ENCODE measurements at regions not wholly inside any gene's neighbourhood (a gene's known extent, or its start where the extent isn't known, plus 50 kb on each side); places are given as distances from the start of the nearest gene placed in this dataset.

DNA sequence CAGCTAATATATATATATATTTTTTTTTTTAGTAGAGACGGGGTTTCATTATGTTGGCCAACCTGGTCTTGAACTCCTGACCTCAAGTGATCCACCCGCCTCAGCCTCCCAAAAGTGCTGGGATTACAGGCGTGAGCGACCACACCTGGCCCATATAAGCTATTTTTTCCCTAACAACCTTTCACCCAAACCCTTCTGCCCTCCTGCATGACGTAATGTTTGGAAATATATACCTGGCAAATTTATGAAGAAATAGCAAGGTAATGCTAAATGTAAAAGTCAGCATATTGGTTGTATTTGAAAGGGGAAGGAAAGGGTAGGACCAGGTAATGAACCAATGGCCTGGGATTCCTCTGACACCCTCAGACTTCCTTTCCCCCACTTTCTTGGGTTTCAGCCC, 325.5 kb upstream of the ARID1B start:
- Histone ChIP-seq H3K36me3 (ENCODE audit: insufficient read depth, low read length) (no peaks in the 10 kb centered on the region), H3K27me3 (ENCODE audit: insufficient read depth, low read length) (no peaks in the 10 kb centered on the region), H3K9me3 (ENCODE audit: low read length) (no peaks in the 10 kb centered on the region), H2AFZ (ENCODE audit: low read depth, low read length) (no peak overlapping the region), H3K4me3 (ENCODE audit: low read length) (no peak overlapping the region), H3K4me1 (ENCODE audit: insufficient read depth, low read length) (no peaks in the 10 kb centered on the region)

DNA sequence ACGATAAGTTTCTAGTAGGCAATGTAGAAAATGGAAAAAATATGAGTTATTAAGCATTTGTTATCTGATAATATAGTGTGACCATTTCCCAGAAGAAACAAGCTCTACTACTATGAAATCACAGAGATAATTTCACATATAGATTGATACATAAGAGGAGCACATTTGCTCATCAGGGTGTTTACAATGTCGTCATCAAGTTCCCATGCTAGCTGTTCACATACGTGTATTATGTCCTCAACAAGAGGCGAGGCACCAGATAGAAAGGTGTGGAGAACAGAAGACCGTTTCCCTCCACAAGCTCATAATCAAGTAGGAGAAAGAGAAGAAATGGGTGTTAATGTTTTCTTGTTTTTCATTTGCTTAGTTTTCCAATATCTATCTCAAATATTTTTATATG, 326.1 kb upstream of the ARID1B start:
- Histone ChIP-seq H3K9me3 (ENCODE audit: low read length) (no peaks in the 10 kb centered on the region), H3K36me3 (ENCODE audit: insufficient read depth, low read length) (no peaks in the 10 kb centered on the region), H3K4me3 (ENCODE audit: low read length) (no peak overlapping the region), H3K4me1 (ENCODE audit: insufficient read depth, low read length) (no peaks in the 10 kb centered on the region), H3K27me3 (ENCODE audit: insufficient read depth, low read length) (no peaks in the 10 kb centered on the region), H2AFZ (ENCODE audit: low read depth, low read length) (no peak overlapping the region)

DNA sequence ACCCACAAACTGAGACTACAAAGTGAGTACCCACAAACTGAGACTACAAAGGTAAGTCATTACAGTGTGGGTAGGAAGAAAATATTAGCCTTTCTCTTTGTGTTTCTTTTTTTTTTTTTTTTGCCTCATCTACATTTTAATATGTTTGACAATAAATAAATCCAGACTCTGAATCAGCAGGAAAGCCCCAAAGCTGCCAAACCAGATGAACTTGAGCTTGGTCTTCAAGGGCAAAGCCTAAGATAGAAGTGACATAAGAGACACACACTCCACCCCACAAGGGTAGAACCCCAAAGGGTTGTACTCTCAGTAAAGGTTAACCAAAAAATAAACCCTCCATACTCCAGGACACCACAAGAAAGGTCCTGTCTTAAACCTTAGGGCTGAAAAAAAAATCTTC, 326.8 kb upstream of the ARID1B start:
- Histone ChIP-seq H3K4me3 (ENCODE audit: low read length) (no peak overlapping the region), H2AFZ (ENCODE audit: low read depth, low read length) (no peak overlapping the region), H3K4me1 (ENCODE audit: insufficient read depth, low read length) (no peaks in the 10 kb centered on the region), H3K36me3 (ENCODE audit: insufficient read depth, low read length) (no peaks in the 10 kb centered on the region), H3K9me3 (ENCODE audit: low read length) (no peaks in the 10 kb centered on the region), H3K27me3 (ENCODE audit: insufficient read depth, low read length) (no peaks in the 10 kb centered on the region)

- Histone ChIP-seq H3K4me1 (ENCODE audit: insufficient read depth, low read length) (no peaks in the 10 kb centered on the region), H3K36me3 (ENCODE audit: insufficient read depth, low read length) (no peaks in the 10 kb centered on the region), H3K27me3 (ENCODE audit: insufficient read depth, low read length) (no peaks in the 10 kb centered on the region), H3K9me3 (ENCODE audit: low read length) (no peaks in the 10 kb centered on the region), H2AFZ (ENCODE audit: low read depth, low read length) (no peak overlapping the region), H3K4me3 (ENCODE audit: low read length) (no peak overlapping the region)
Observed at GRCh38 chr6:156449569-156449968, 327.6 kb upstream of the ARID1B start.

- H3K36me3 ChIP-seq (ENCODE audit: insufficient read depth, low read length), result no peaks in the 10 kb centered on the region
- no peak overlapping the region for H3K4me3 ChIP-seq (ENCODE audit: low read length)
- no peaks in the 10 kb centered on the region for H3K9me3 ChIP-seq (ENCODE audit: low read length)
- no peak overlapping the region for H2AFZ ChIP-seq (ENCODE audit: low read depth, low read length)
- no peaks in the 10 kb centered on the region for H3K27me3 ChIP-seq (ENCODE audit: insufficient read depth, low read length)
- no peaks in the 10 kb centered on the region for H3K4me1 ChIP-seq (ENCODE audit: insufficient read depth, low read length)
Observed at GRCh38 chr6:156449128-156449527, 328.1 kb upstream of the ARID1B start.

DNA sequence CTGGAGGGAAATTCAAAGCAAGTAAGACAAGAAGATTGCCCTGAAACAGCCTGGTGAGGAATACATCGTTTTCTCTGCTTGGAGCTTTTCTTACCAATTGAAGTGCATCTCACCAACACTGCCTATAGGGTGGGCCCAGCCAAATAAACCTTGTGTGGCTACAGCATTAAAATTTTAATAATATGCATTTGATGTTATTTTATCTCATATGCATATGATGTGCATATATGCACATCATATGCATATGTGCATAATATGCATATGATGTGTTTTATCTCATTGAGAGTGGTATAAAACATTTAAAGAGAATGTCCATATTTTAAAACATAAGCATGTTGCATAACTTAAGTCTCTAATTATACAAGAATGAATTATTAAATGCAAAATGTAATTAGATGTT, 328.6 kb upstream of the ARID1B start:
- H3K27me3 ChIP-seq (ENCODE audit: insufficient read depth, low read length), result no peaks in the 10 kb centered on the region
- H3K4me3 ChIP-seq (ENCODE audit: low read length), result no peak overlapping the region
- H3K36me3 ChIP-seq (ENCODE audit: insufficient read depth, low read length), result no peaks in the 10 kb centered on the region
- H3K9me3 ChIP-seq (ENCODE audit: low read length), result no peaks in the 10 kb centered on the region
- H2AFZ ChIP-seq (ENCODE audit: low read depth, low read length), result no peak overlapping the region
- no peaks in the 10 kb centered on the region for H3K4me1 ChIP-seq (ENCODE audit: insufficient read depth, low read length)

DNA sequence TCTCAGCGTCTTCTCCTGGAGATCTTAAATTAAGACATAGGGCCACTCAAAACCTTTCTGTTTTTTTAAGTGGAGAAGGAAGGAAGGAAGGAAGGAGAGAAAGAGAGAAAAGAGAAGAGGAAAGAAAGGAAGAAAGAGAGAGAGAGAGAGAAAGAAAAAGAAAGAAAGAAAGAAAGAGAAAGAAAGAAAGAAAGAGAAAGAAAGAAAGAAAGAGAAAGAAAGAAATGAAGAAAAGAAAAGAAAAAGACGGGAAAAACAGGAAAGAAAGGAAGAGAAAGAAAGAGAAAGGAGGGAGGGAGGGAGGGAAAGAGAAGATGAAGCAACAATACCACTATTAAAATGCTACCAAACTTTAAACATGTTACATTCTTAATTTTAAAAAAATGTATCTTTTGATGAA, 336.5 kb upstream of the ARID1B start:
- H3K9me3 ChIP-seq (ENCODE audit: low read length), result no peaks in the 10 kb centered on the region
- no peaks in the 10 kb centered on the region for H3K4me1 ChIP-seq (ENCODE audit: insufficient read depth, low read length)
- H3K36me3 ChIP-seq (ENCODE audit: insufficient read depth, low read length), result no peaks in the 10 kb centered on the region

DNA sequence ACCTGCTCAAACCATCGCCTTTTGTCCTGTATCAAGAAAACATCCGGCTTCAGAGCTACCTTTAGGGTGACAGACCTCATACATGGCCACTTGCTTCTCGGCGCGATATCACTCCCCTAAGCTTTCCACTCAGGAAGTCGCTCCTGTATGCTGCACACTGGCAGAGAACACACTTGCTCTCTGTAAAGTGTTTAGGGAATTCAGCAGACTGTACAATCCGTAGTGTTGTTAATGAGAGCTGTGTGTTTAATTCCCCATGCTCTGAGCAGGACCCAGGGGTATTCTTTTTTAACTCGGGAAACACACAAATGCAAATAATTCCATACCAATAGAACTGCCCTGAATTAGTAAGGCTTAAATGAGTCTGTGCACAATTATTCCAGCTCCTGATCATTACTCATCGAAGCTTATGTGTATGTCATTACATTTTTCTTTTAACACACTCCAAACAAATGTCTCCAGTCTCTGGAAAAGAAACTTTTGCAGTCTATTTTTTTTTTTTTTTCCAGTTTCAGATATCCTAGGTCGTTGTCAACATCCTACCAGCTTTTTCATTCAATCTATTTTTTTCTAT, 338.7 kb upstream of the ARID1B start:
- Histone ChIP-seq H3K9me3 (ENCODE audit: low read length) (peaks cover 1% of the 10 kb centered on the region), H3K4me3 (ENCODE audit: low read length) (no peak overlapping the region), H3K4me1 (ENCODE audit: insufficient read depth, low read length) (no peaks in the 10 kb centered on the region), H2AFZ (ENCODE audit: low read depth, low read length) (no peak overlapping the region), H3K27me3 (ENCODE audit: insufficient read depth, low read length) (no peaks in the 10 kb centered on the region), H3K36me3 (ENCODE audit: insufficient read depth, low read length) (no peaks in the 10 kb centered on the region)

More for the DNA sequence above, 336.5 kb upstream of the ARID1B start:
- no peak overlapping the region for H2AFZ ChIP-seq (ENCODE audit: low read depth, low read length)
- H3K4me3 ChIP-seq (ENCODE audit: low read length), result no peak overlapping the region
- H3K27me3 ChIP-seq (ENCODE audit: insufficient read depth, low read length), result no peaks in the 10 kb centered on the region

GRCh38 chr6:156437121-156437879, 339.9 kb upstream of the ARID1B start:
- Histone ChIP-seq H3K4me3 (ENCODE audit: low read length) (no peak overlapping the region), H3K9me3 (ENCODE audit: low read length) (peaks cover 1% of the 10 kb centered on the region), H3K27me3 (ENCODE audit: insufficient read depth, low read length) (no peaks in the 10 kb centered on the region), H3K4me1 (ENCODE audit: insufficient read depth, low read length) (no peaks in the 10 kb centered on the region), H2AFZ (ENCODE audit: low read depth, low read length) (no peak overlapping the region), H3K36me3 (ENCODE audit: insufficient read depth, low read length) (no peaks in the 10 kb centered on the region)

DNA sequence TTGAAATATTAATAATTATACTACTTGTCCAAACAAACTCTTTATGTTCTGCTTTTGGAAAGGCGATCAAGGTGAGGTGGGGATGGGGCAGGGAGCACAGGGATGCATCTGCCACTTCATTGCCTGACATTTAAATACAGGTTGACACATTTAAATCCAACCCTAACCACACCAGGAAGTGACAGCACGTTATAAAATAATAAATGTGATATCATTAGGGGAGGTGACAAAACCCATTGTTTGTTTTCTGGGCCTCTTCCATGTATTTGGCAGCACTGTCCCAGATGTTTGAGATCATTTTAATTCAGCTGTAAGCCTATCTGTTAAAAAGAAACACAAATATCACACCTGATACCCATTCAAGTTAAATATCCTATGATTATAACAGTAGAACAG, 342.4 kb upstream of the ARID1B start:
- H3K4me1 ChIP-seq (ENCODE audit: insufficient read depth, low read length), result no peaks in the 10 kb centered on the region
- peaks cover 1% of the 10 kb centered on the region for H3K9me3 ChIP-seq (ENCODE audit: low read length)
- H3K4me3 ChIP-seq (ENCODE audit: low read length), result no peak overlapping the region
- H3K36me3 ChIP-seq (ENCODE audit: insufficient read depth, low read length), result no peaks in the 10 kb centered on the region
- H3K27me3 ChIP-seq (ENCODE audit: insufficient read depth, low read length), result no peaks in the 10 kb centered on the region
- no peak overlapping the region for H2AFZ ChIP-seq (ENCODE audit: low read depth, low read length)

GRCh38 chr6:156434049-156434794, 343.0 kb upstream of the ARID1B start:
- Histone ChIP-seq H3K4me3 (ENCODE audit: low read length) (no peak overlapping the region), H2AFZ (ENCODE audit: low read depth, low read length) (no peak overlapping the region), H3K27me3 (ENCODE audit: insufficient read depth, low read length) (no peaks in the 10 kb centered on the region), H3K9me3 (ENCODE audit: low read length) (peaks cover 1% of the 10 kb centered on the region), H3K4me1 (ENCODE audit: insufficient read depth, low read length) (no peaks in the 10 kb centered on the region), H3K36me3 (ENCODE audit: insufficient read depth, low read length) (no peaks in the 10 kb centered on the region)

DNA sequence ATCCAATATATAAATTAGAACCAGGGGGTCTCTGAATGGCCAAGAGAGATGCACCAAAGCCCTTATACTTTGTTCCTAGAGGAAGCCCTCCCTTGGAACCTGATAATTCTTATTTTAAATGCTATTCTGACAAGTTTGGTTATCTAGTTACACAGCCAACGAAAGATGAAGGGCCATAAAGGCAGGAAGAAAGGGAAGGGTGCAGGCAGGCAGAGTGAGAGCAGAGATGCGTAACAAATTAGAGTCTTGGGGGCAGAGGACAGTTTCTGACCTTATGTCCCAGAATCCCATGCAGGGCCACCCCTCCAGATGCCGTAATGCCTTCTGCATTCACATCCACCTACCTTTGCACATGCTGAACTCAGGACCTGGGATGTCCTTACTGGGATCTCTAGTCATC, 344.6 kb upstream of the ARID1B start:
- H3K4me1 ChIP-seq (ENCODE audit: insufficient read depth, low read length), result no peaks in the 10 kb centered on the region
- peaks cover 1% of the 10 kb centered on the region for H3K9me3 ChIP-seq (ENCODE audit: low read length)
- no peak overlapping the region for H3K4me3 ChIP-seq (ENCODE audit: low read length)
- H3K27me3 ChIP-seq (ENCODE audit: insufficient read depth, low read length), result no peaks in the 10 kb centered on the region
- H3K36me3 ChIP-seq (ENCODE audit: insufficient read depth, low read length), result no peaks in the 10 kb centered on the region
- H2AFZ ChIP-seq (ENCODE audit: low read depth, low read length), result no peak overlapping the region

GRCh38 chr6:156430386-156430785, 346.8 kb upstream of the ARID1B start:
- Histone ChIP-seq H3K4me3 (ENCODE audit: low read length) (no peak overlapping the region), H3K36me3 (ENCODE audit: insufficient read depth, low read length) (no peaks in the 10 kb centered on the region), H3K9me3 (ENCODE audit: low read length) (peaks cover 1% of the 10 kb centered on the region), H3K4me1 (ENCODE audit: insufficient read depth, low read length) (no peaks in the 10 kb centered on the region), H2AFZ (ENCODE audit: low read depth, low read length) (no peak overlapping the region), H3K27me3 (ENCODE audit: insufficient read depth, low read length) (no peaks in the 10 kb centered on the region)
